ENCODE measurements at regions not wholly inside any gene's neighbourhood (a gene's known extent, or its start where the extent isn't known, plus 50 kb on each side); places are given as distances from the start of the nearest gene placed in this dataset.

DNA sequence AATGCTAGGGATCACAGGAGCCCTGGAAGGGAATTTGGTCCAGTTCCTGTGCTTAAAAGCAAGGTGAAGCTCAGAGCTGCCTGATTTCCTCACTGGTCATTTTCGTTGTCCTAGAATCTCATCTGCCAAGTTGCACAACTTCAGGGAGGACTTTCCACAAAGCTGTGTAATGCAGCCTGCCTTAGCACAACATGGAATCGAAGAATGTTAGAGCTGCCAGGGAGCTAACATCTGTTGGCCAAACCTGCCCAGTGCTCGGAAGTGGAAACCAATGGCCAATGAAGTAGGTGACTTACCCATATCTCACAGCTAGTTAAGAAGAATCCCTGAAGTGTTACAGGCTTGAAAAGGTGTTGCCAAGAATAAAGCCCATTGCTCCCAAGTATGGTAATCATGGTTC lies 79.9 kb upstream of the SSTR1 start:
- Histone ChIP-seq H3K36me3 (no peaks in the 10 kb centered on the region), H3K9me3 (no peaks in the 10 kb centered on the region), H3K27me3 (ENCODE audit: low read depth) (no peaks in the 10 kb centered on the region), H3K27ac (no peak overlapping the region), H3K4me1 (no peaks in the 10 kb centered on the region), H3K4me3 (no peak overlapping the region)
- intact Hi-C loops (cut with DNase I): no loop called here
- DNase-seq (no peak), ATAC-seq (no peak)
- TF ChIP-seq, protein P1, sequence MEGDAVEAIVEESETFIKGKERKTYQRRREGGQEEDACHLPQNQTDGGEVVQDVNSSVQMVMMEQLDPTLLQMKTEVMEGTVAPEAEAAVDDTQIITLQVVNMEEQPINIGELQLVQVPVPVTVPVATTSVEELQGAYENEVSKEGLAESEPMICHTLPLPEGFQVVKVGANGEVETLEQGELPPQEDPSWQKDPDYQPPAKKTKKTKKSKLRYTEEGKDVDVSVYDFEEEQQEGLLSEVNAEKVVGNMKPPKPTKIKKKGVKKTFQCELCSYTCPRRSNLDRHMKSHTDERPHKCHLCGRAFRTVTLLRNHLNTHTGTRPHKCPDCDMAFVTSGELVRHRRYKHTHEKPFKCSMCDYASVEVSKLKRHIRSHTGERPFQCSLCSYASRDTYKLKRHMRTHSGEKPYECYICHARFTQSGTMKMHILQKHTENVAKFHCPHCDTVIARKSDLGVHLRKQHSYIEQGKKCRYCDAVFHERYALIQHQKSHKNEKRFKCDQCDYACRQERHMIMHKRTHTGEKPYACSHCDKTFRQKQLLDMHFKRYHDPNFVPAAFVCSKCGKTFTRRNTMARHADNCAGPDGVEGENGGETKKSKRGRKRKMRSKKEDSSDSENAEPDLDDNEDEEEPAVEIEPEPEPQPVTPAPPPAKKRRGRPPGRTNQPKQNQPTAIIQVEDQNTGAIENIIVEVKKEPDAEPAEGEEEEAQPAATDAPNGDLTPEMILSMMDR (IDR thresholded peaks at IDR 0.05): no peak

DNA sequence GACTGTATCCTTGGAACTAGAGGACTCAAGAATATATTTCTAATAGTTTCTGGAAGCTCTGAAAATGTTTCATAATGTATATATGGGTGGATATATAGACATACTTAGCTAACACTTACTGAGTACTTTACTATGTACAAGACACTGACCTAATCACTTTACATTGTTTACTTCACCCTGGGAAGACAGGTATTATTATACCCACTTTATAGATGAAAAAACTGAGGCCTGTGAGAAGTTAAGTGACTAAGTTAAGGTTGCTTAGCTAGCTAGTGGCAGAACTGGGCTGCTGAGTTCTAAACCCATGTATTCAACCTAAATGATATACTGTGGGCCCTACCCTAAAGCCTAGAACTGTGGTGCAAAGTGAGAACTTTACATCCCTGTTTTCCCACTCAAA lies 79.1 kb upstream of the SSTR1 start:
- ATAC-seq (no peak), DNase-seq (no peak)
- TF ChIP-seq, protein P1 (IDR thresholded peaks at IDR 0.05): no peak
- Histone ChIP-seq H3K4me1 (no peaks in the 10 kb centered on the region), H3K9me3 (no peaks in the 10 kb centered on the region), H3K27ac (no peak overlapping the region), H3K4me3 (no peak overlapping the region), H3K27me3 (ENCODE audit: low read depth) (no peaks in the 10 kb centered on the region), H3K36me3 (no peaks in the 10 kb centered on the region)
- intact Hi-C loops (cut with DNase I): no loop called here

DNA sequence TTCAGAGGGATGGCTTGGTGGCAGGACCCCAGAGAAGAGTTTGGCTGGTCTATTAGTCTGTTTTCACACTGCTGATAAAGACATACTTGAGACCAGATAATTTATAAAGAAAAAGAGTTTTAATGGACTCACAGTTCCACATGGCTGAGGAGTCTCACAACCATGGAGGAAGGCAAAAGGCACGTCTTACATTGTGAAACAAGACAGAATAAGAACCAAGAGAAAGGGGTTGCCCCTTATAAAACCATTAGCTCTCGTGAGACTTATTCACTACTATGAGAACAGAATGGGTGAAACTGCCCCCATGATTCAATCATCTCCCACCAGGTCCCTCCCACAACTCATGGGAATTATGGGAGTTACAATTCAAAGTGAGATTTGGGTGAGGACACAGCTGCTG lies 78.5 kb upstream of the SSTR1 start:
- no peak for ATAC-seq
- Histone ChIP-seq H3K27me3 (ENCODE audit: low read depth) (no peaks in the 10 kb centered on the region), H3K9me3 (no peaks in the 10 kb centered on the region), H3K4me3 (no peak overlapping the region), H3K4me1 (no peaks in the 10 kb centered on the region), H3K27ac (no peak overlapping the region), H3K36me3 (no peaks in the 10 kb centered on the region)
- intact Hi-C loops (cut with DNase I): no loop called here
- no peak for DNase-seq
- TF ChIP-seq, protein P1 (IDR thresholded peaks at IDR 0.05): no peak

DNA sequence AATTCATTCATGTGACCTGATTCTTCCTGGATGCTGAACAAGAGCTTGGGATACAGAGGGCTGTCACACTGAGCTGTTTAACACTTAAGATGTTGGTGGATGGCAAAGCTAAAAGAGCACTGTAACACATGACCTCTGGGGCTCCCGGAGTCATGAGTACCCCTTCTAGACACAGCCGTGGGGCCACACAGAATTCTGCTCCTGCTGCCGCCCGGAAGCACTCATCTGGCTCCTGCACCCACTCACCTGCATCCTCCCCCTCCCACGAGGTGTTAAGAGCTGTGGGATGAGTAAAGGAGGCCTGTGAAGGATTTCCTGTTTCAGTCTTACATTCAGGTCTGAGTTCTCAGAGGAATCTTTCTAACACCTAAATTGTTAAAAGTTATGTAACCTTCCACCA lies 78.0 kb upstream of the SSTR1 start:
- intact Hi-C loops (cut with DNase I): no loop called here
- Histone ChIP-seq H3K4me3 (no peak overlapping the region), H3K4me1 (no peaks in the 10 kb centered on the region), H3K27ac (no peak overlapping the region), H3K36me3 (no peaks in the 10 kb centered on the region), H3K9me3 (no peaks in the 10 kb centered on the region), H3K27me3 (ENCODE audit: low read depth) (no peaks in the 10 kb centered on the region)
- ATAC-seq: peak in 1 of 2 donors; percentile 39
- TF ChIP-seq, protein P1 (IDR thresholded peaks at IDR 0.05): no peak
- DNase-seq: no peak

DNA sequence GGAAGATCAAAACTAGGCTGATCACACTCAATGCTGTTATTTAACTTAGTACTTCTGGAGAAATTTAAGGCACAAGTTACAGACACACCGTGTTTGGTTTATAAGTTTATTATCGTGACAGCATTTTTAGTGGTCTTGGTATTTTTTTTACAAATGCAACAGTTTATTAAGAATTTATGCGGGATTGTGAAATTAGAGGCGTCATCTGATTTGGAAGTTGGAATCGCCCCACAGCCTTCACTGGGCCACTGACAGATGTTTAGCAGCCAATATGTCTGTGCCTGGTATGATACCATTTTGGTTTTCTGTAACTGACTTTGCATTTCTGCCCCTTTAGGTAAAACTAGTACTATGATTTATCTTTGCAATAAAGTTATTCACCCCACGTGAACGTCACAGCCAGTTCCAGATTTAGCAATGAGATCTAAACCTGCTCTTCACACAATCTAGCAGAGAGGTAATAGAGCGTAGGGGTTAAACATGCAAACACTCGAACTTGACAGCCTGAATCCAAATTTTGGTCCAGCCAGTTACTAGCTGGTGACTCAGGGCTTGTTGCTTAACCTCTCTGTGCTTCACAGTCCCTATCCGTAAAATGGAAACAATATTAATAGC lies 73.2 kb upstream of the SSTR1 start:
- no peak for ATAC-seq
- no peak overlapping the region for H3K27ac ChIP-seq
- H3K4me3 ChIP-seq: no peak overlapping the region
- no peaks in the 10 kb centered on the region for H3K9me3 ChIP-seq
- H3K27me3 ChIP-seq (ENCODE audit: low read depth): no peaks in the 10 kb centered on the region
- no peaks in the 10 kb centered on the region for H3K36me3 ChIP-seq
- intact Hi-C loops (cut with DNase I): no loop called here
- no peak for DNase-seq
- TF ChIP-seq, protein P1 (IDR thresholded peaks at IDR 0.05): no peak
- H3K4me1 ChIP-seq: no peaks in the 10 kb centered on the region

Measured in lower lobe of right lung (tissue), 2 donors.